HCT116 (cell line): ENCODE measurements at regions not wholly inside any gene's neighbourhood (a gene's known extent, or its start where the extent isn't known, plus 50 kb on each side); places are given as distances from the start of the nearest gene placed in this dataset.

ENCODE experiments used
- ATAC-seq: fragments of 200-7000 bp; cut with Tn5 transposase; 2 replicates; pipeline ENCODE4 v1.9.1; 2020; ENCODE audit warnings: mild to moderate bottlenecking, moderate library complexity
- BruUV-seq: library from RNA; stranded (reverse); fragments of 400-500 nt; replicated peaks from 2 replicates; lab custom pipeline; 2021; lab: Mats Ljungman, UMichigan
- CTCF ChIA-PET: fragments of 300-600 bp; sonication (Branson Sonifier 250); formaldehyde crosslinking; loops from one replicate; lab custom pipeline; 2021; ENCODE audit warnings: antibody characterized with exemption; lab: Charles Lee
- POLR2A ChIA-PET: fragments of 300-600, 350-600 bp; sonication (Branson Sonifier 250); formaldehyde crosslinking; loops from one replicate; lab custom pipeline; 2021; ENCODE audit warnings: antibody characterized with exemption; lab: Charles Lee
- RAD21 ChIA-PET, 2 experiments: fragments of 300-600 bp; sonication (Branson Sonifier 250); formaldehyde crosslinking; loops; one replicate each; lab custom pipeline; 2023; ENCODE audit warnings: low total read pairs in 2 of 2; ENCODE audit not compliant: uncharacterized antibody in 2 of 2, unreplicated experiment in 2 of 2, low non-redundant PET in 1 of 2; lab: Charles Lee
- DNase-seq: peaks from one replicate; pipeline ENCODE4 v3.0.0-alpha.2; 2010; ENCODE audit warnings: low read depth, low spot score
- H2AFZ ChIP-seq: fragments of 200-600 bp; shearing (Covaris generic), sonication (generic); 2 replicates; pipeline ENCODE4 v1.6.1; 2017; ENCODE audit warnings: low read depth, mixed run types, mixed read lengths, antibody characterized with exemption, low read length; ENCODE audit not compliant: poor library complexity, severe bottlenecking
- H3K27ac ChIP-seq: 2 replicates; pipeline ENCODE4 v1.5.1; 2012; ENCODE audit warnings: low read depth, low read length
- H3K27me3 ChIP-seq: fragments of 200-600 bp; sonication (generic); 2 replicates; pipeline ENCODE4 v1.6.1; 2016; ENCODE audit warnings: mixed run types, low read length, mixed read lengths; ENCODE audit not compliant: insufficient read depth
- H3K36me3 ChIP-seq, 2 experiments: fragments of 200-500 bp in 1 of 2; fragments of 200-600 bp in 1 of 2; sonication (Bioruptor generic) in 1 of 2; sonication (generic) in 1 of 2; 2 replicates each; pipeline versions ENCODE4 v1.5.1 to v1.6.1; 2014 to 2016; ENCODE audit warnings: low read length in 2 of 2, inconsistent platforms in 1 of 2, mixed read lengths in 1 of 2, mixed run types in 1 of 2; ENCODE audit not compliant: insufficient read depth in 2 of 2, control insufficient read depth in 1 of 2
- H3K4me1 ChIP-seq, 2 experiments: fragments of 200-600 bp in 1 of 2; sonication (generic) in 1 of 2; 2 replicates each; pipeline versions ENCODE4 v1.5.1 to v1.6.1; 2012 to 2017; ENCODE audit warnings: low read length in 2 of 2, inconsistent platforms in 1 of 2, mild to moderate bottlenecking in 1 of 2, mixed read lengths in 1 of 2, mixed run types in 1 of 2, moderate library complexity in 1 of 2; ENCODE audit not compliant: insufficient read depth in 2 of 2, control insufficient read depth in 1 of 2
- H3K4me2 ChIP-seq: fragments of 200-600 bp; sonication (generic); 2 replicates; pipeline ENCODE4 v1.6.1; 2017; ENCODE audit warnings: mixed run types, low read length, mixed read lengths
- H3K4me3 ChIP-seq, 2 experiments: fragments of 200-600 bp in 1 of 2; sonication (generic) in 1 of 2; replicated peaks in 1 of 2; 2 replicates each; pipeline ENCODE4 v1.5.1; 2011 to 2016; ENCODE audit warnings: low read length in 2 of 2, control low read depth in 1 of 2, low read depth in 1 of 2, mild to moderate bottlenecking in 1 of 2, mixed read lengths in 1 of 2, mixed run types in 1 of 2
- H3K79me2 ChIP-seq: fragments of 200-600 bp; sonication (generic); 2 replicates; pipeline ENCODE4 v1.6.1; 2017; ENCODE audit warnings: mild to moderate bottlenecking, mixed run types, low read length, moderate library complexity, mixed read lengths; ENCODE audit not compliant: insufficient read depth
- H3K9ac ChIP-seq: fragments of 200-600 bp; sonication (generic); 2 replicates; pipeline ENCODE4 v1.6.1; 2016; ENCODE audit warnings: low read length, mixed read lengths
- H3K9me2 ChIP-seq: fragments of 200-600 bp; sonication (generic), shearing (Covaris generic); 2 replicates; pipeline ENCODE4 v1.6.1; 2017; ENCODE audit warnings: mixed run types, mild to moderate bottlenecking, moderate library complexity; ENCODE audit not compliant: insufficient read depth
- H3K9me3 ChIP-seq, 2 experiments: fragments of 200-500 bp in 1 of 2; fragments of 200-600 bp in 1 of 2; sonication (Bioruptor generic) in 1 of 2; sonication (generic) in 1 of 2; 2 replicates each; pipeline ENCODE4 v1.6.1; 2014 to 2017; ENCODE audit warnings: low read length in 2 of 2, mixed read lengths in 2 of 2, inconsistent platforms in 1 of 2, low read depth in 1 of 2, mild to moderate bottlenecking in 1 of 2, mixed run types in 1 of 2, moderate library complexity in 1 of 2; ENCODE audit not compliant: control insufficient read depth in 1 of 2, insufficient read depth in 1 of 2
- H4K20me1 ChIP-seq: fragments of 200-600 bp; sonication (generic), shearing (Covaris generic); 2 replicates; pipeline ENCODE4 v1.6.1; 2017; ENCODE audit warnings: mixed run types, mild to moderate bottlenecking, moderate library complexity; ENCODE audit not compliant: insufficient read depth
- ATF3 ChIP-seq: IDR thresholded peaks from 2 replicates; pipeline ENCODE4 v1.6.1; 2012
- CBX3 ChIP-seq: IDR thresholded peaks from 2 replicates; pipeline ENCODE4 v1.6.1; 2012; ENCODE audit warnings: low read depth
- CEBPB ChIP-seq: IDR thresholded peaks from 2 replicates; pipeline ENCODE4 v1.6.1; 2012; ENCODE audit warnings: low read depth
- CTCF ChIP-seq, 3 experiments: fragments of 200-600 bp in 1 of 3; sonication (generic) in 1 of 3; IDR thresholded peaks in 2 of 3; conservative IDR thresholded peaks in 1 of 3; 2 replicates each; pipeline ENCODE4 v1.5.1; 2012 to 2017; ENCODE audit warnings: low read depth in 2 of 3, low read length in 2 of 3, antibody characterized with exemption in 1 of 3, borderline replicate concordance in 1 of 3, control low read depth in 1 of 3, mild to moderate bottlenecking in 1 of 3, mixed read lengths in 1 of 3, mixed run types in 1 of 3, moderate library complexity in 1 of 3; ENCODE audit not compliant: insufficient read depth in 1 of 3
- ELF1 ChIP-seq: IDR thresholded peaks from 2 replicates; pipeline ENCODE4 v1.6.1; 2012; ENCODE audit warnings: low read depth, borderline replicate concordance
- EZH2 ChIP-seq: fragments of 200-600 bp; sonication (generic); IDR thresholded peaks from 2 replicates; pipeline ENCODE4 v1.6.1; 2017; ENCODE audit warnings: antibody characterized with exemption, mixed run types
- EZH2phosphoT487 ChIP-seq: fragments of 200-600 bp; IDR thresholded peaks from 2 replicates; pipeline ENCODE4 v1.6.1; 2018; ENCODE audit warnings: antibody characterized with exemption, borderline replicate concordance
- POLR2A ChIP-seq: IDR thresholded peaks from 2 replicates; pipeline ENCODE4 v1.7.0; 2011; ENCODE audit warnings: borderline replicate concordance; ENCODE audit not compliant: insufficient read depth, insufficient read length; ENCODE audit errors: extremely low read depth
- POLR2AphosphoS5 ChIP-seq: IDR thresholded peaks from 2 replicates; pipeline ENCODE4 v1.6.1; 2011; ENCODE audit warnings: mild to moderate bottlenecking, low read depth, low read length, moderate library complexity
- RAD21 ChIP-seq: IDR thresholded peaks from 2 replicates; pipeline ENCODE4 v1.6.1; 2012; ENCODE audit warnings: low read depth, mild to moderate bottlenecking
- TCF7L2 ChIP-seq: IDR thresholded peaks from 2 replicates; pipeline ENCODE4 v1.7.0; 2011; ENCODE audit warnings: borderline replicate concordance, inconsistent platforms; ENCODE audit not compliant: insufficient read depth, insufficient read length; ENCODE audit errors: extremely low read depth
- intact Hi-C: fragments of 100-400 bp; cut with micrococcal nuclease; formaldehyde crosslinking; loops from 2 replicates; pipeline ENCODE4 v1.10.0; 2022
- TF ChIP-seq, protein P1 (sequence below): IDR thresholded peaks from 2 replicates; pipeline ENCODE4 v1.6.1; 2012; ENCODE audit warnings: low read depth
- TF ChIP-seq, protein P2 (sequence below): IDR thresholded peaks from 2 replicates; pipeline ENCODE4 v1.6.1; 2012

DNA sequence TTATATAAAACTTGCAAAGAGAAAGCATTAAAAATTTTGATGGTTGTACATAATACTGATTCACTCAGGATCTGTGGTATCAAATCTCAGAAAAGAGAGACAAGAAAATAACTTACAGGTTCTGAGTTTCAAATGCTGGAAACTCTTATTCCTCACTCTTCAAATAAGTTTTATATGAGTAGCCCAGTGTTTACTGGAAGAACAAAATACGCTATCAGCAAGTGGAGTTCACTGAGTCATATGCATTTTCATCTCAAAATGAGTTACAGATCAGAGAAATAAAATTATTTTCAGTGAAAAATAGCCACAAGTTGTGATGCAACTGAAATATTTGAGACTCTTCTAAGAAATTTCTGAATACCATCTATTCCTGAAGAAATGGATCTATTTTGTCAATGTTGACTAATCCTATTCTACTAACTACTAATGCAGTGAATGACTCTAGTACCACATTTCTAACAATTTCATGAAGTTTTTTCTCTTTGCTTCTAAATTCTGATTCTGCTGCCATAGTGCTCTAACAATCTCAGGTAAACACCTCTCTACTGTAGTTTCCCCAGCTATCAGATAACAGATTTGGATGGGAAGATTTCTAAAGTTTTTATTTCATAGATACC is 391.7 kb downstream of the ZEB2 start:
- H3K4me3 ChIP-seq: no peak overlapping the region
- H3K9me3 ChIP-seq: no peaks in the 10 kb centered on the region
- H3K4me1 ChIP-seq: peaks cover 0 to 9% of the 10 kb centered on the region in 2 experiments; a peak in 2 of 4 replicates
- DNase-seq (no peak), ATAC-seq (no peak)
- no peaks in the 10 kb centered on the region for H3K36me3 ChIP-seq
- no peak overlapping the region for H3K4me2 ChIP-seq
- no peaks in the 10 kb centered on the region for H3K79me2 ChIP-seq
- POLR2A ChIA-PET: no interaction called here
- H3K9me2 ChIP-seq: no peaks in the 10 kb centered on the region
- CTCF ChIA-PET: no interaction called here
- no peak overlapping the region for H3K9ac ChIP-seq
- TF ChIP-seq CTCF (IDR thresholded peaks at IDR 0.05 in 2 of 3, conservative IDR thresholded peaks at IDR 0.05 in 1 of 3; ENCODE audit: borderline replicate concordance in 1 of 3, insufficient read depth in 1 of 3, low read depth in 2 of 3, low read length in 2 of 3) (no peak), RAD21 (no peak), CEBPB (no peak)
- BruUV-seq: no TSS peak
- H4K20me1 ChIP-seq: no peaks in the 10 kb centered on the region
- H3K27me3 ChIP-seq: no peaks in the 10 kb centered on the region
- RAD21 ChIA-PET: no interaction called here
- H3K27ac ChIP-seq: no peak overlapping the region
- H2AFZ ChIP-seq: no peak overlapping the region
- intact Hi-C loops: no loop called here

DNA sequence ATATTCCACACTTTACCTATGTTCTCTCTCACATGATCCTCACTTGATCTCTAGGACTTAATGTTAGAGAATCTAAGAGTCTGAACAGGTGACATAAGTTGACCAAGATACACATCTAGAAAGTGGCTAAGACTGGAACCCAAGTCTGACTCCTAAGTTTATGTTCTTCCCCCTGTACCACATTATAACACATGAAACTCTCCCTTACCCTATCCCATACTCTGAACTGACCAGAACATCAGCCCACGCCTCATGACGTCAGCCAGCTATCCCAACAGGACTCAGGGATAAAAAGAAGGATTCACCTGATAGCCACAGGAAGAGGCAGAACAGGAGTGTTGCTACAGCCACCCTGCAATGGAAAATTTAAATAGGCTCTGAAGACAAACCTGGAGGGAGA is 392.2 kb downstream of the ZEB2 start:
- Histone ChIP-seq H3K9ac (no peak overlapping the region), H2AFZ (no peak overlapping the region), H3K4me3 (no peak overlapping the region), H3K9me3 (no peaks in the 10 kb centered on the region), H3K27me3 (no peaks in the 10 kb centered on the region), H3K9me2 (no peaks in the 10 kb centered on the region), H3K36me3 (no peaks in the 10 kb centered on the region), H3K4me1 (peaks cover 0 to 9% of the 10 kb centered on the region in 2 experiments; a peak in 2 of 4 replicates), H3K4me2 (no peak overlapping the region), H4K20me1 (no peaks in the 10 kb centered on the region), H3K79me2 (no peaks in the 10 kb centered on the region), H3K27ac (no peak overlapping the region)
- RAD21 ChIA-PET: no interaction called here
- no TSS peak for BruUV-seq
- POLR2A ChIA-PET: no interaction called here
- intact Hi-C loops: no loop called here
- DNase-seq (no peak), ATAC-seq (no peak)
- CTCF ChIA-PET: no interaction called here
- TF ChIP-seq TCF7L2 (no peak), ATF3 (no peak), POLR2A (no peak), CBX3 (no peak), ELF1 (no peak), EZH2phosphoT487 (no peak), POLR2AphosphoS5 (no peak), EZH2 (no peak)
- TF ChIP-seq, protein P1, sequence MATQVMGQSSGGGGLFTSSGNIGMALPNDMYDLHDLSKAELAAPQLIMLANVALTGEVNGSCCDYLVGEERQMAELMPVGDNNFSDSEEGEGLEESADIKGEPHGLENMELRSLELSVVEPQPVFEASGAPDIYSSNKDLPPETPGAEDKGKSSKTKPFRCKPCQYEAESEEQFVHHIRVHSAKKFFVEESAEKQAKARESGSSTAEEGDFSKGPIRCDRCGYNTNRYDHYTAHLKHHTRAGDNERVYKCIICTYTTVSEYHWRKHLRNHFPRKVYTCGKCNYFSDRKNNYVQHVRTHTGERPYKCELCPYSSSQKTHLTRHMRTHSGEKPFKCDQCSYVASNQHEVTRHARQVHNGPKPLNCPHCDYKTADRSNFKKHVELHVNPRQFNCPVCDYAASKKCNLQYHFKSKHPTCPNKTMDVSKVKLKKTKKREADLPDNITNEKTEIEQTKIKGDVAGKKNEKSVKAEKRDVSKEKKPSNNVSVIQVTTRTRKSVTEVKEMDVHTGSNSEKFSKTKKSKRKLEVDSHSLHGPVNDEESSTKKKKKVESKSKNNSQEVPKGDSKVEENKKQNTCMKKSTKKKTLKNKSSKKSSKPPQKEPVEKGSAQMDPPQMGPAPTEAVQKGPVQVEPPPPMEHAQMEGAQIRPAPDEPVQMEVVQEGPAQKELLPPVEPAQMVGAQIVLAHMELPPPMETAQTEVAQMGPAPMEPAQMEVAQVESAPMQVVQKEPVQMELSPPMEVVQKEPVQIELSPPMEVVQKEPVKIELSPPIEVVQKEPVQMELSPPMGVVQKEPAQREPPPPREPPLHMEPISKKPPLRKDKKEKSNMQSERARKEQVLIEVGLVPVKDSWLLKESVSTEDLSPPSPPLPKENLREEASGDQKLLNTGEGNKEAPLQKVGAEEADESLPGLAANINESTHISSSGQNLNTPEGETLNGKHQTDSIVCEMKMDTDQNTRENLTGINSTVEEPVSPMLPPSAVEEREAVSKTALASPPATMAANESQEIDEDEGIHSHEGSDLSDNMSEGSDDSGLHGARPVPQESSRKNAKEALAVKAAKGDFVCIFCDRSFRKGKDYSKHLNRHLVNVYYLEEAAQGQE: no peak
- TF ChIP-seq, protein P2, sequence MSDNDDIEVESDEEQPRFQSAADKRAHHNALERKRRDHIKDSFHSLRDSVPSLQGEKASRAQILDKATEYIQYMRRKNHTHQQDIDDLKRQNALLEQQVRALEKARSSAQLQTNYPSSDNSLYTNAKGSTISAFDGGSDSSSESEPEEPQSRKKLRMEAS: no peak
